HT1080 (cell line): ENCODE measurements at regions not wholly inside any gene's neighbourhood (a gene's known extent, or its start where the extent isn't known, plus 50 kb on each side); places are given as distances from the start of the nearest gene placed in this dataset.

Experiments
- DNase-seq: peaks from one replicate; pipeline ENCODE4 v3.0.0-alpha.2; 2015; ENCODE audit warnings: low read depth

DNA sequence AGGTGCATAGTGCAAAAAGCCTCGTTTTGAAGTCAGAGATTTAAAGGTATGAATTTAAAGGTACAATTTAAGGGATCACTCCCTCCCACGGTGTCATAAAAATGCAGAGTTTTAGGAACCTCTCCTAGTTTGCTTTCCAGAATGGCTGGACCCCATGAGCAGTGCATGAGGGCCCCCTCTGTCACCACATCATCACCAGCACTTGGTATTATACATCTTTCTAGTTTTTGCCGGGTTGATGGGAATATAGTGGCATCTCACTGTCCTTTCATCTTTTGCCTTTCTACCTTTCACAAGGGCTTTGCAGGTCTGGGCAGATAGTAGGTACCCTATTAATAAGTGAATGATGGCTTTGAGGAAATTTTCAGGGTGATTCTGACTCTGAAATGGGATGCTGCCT is 103.6 kb upstream of the AGBL1 start:
- no peak for DNase-seq

DNA sequence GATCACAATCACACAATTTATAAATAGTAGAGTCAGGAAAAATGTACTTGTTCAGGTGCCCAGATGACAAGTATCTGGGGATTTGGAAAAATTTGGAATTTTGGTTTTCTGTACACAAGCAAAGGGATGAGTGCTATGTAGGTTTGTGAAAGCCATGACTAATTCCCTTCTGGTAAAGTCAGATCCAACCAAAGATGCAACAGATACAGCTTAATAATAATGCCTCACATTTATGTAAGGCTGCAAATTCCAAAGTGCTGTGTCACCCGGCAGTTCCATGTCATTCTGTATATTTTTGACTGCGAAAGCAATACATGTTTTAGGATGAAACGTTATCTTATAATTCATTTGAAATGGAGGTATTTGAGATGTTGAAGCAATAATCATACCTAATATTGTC is 102.7 kb upstream of the AGBL1 start:
- peak; percentile 70 for DNase-seq

DNA sequence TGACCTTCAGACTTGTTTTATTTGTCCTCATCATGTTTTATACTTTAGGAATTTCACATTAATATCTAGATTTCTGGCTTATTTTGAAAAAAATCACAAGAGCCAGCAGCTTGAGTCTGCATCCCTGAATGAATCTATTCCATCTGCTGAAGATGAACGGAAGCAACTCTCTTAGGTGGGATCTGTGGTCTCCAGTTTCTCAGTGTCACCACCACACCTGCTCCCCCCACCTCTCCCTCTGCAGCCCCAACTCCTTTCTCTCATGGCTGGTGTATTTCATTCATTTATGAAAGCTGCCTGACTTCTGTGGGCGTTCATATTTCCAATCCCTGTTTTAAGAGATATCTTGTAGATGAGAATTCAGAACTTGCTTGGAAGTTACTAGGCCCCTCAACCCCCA is 102.1 kb upstream of the AGBL1 start:
- DNase-seq: no peak

DNA sequence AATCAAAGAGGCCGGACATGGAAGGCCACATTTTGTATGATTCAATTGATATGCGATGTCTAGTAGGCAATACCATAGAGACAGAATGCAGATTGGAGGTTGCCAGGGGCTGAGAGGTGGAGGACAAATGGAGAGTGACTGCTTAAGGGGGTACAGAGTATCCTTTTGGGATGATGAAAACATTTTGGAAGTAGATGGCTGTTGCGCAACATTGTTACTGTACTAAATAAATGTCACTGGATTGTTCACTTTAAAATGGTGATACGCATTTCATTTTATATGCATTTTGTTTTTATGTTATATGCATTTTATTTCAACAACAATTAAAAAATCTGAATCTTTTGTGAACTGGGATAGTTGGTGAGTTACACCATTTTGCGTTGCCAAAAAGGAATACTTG is 99.7 kb upstream of the AGBL1 start:
- DNase-seq: no peak

DNA sequence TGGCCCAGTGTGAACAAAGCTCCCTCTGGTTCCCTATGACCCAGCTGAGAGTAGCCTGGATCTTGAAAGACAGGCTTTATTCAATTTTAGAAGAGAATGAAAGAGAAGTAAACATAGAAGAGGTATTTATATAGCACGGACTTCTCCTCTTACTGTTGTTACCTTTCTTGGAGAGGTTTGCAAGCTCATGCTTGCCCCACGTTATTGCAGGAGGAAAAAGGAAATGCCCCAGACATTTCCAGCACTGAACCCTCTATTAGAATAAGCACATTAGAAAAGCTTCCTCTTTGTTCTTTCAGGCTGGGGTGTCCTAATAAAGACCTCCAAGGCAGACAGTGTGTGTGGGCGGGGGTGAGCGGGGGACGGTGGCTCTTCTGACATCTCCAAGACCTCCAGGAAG is 98.7 kb upstream of the AGBL1 start:
- no peak for DNase-seq

DNA sequence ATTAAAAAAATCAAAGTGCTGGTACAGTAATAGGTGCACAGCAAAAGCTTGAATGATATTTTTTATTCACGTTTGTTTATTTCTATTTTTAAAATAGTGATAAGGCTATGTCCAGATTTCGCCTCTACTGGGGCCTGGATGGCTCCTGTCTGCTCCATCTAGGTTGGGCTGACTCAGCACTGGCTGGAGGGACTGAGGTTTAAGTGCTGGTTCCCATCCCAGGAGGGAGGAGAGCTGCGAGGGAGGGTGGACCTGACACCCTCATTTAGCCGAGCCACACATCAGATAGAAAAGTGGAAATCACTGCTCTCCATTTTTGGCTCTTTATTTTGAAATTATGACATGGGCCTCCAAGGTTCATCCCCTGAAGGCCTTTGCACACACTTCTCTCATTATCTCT is 95.4 kb upstream of the AGBL1 start:
- DNase-seq: no peak

DNA sequence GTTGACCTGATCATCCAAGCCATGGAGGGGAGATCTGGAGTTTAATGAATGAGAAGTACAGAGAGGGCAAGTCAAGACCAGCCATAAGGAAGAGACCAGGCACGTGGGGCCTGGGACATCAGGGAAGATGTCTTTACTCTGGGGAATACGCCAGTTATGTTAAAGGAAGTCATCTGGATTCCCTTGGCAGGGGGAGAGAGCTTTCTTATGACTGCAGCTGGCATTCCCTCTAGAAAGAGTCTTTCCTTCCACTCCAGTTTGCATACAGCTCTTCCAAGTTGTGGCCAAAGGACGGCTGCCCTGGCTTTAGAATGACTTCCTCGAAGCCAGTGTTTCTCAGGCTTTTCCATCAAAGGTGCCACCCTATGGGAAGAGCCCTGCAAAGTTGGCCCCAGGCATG is 93.6 kb upstream of the AGBL1 start:
- no peak for DNase-seq

DNA sequence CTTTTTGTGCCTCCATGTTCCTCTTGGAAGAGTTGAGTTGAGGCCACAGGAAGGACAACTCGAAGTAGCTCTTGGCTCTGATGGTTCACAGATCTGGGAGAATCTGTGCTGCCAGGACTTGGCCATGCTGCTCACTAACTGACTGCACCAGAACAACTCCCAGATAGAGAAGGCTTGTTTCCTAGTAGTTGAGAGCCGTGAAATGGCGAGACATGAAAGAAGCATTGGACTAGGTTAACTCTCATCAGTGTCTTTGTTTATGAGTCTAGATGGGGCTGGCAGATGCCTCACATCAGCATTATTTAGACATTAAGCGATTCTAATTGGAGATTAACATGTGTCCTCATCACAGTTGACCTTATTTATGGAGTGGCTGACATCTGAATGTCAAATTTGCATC is 92.9 kb upstream of the AGBL1 start:
- DNase-seq: no peak

DNA sequence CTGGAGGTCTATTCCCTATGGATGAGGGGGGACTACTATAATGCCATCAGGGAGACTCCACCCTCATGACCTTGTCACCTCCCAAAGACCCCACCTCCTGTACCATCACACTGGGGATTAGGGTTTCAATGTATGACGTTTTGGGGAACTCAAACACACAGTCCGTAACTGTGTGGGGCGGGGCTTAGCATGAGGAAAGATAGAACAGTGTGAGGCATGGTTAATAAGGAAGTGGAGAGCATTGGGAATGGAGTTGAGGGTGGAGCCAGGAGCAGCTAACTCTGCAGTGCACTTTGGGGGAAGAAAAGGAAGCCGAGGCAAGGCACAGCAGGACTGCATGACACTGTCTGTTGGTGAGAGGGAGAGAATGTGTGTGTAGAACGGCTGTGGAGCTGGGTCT is 90.9 kb upstream of the AGBL1 start:
- DNase-seq: no peak

DNA sequence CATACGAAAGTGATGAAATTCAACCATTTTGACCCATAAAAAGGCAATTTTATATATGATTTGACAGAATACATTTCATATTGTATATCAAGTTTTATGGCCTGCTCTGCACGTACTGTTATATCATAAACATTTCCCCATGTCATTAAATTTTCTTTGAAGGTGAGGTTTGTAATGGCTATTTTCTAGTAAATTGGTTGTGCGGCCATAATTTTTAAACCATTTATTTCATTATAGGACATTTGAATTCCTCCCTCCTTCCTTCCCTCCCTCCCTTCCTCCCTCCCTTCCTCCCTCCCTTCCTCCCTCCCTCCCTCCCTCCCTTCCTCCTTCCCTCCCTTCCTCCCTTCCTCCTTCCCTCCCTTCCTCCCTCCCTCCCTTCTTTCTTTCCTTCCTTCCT is 87.4 kb upstream of the AGBL1 start:
- no peak for DNase-seq

DNA sequence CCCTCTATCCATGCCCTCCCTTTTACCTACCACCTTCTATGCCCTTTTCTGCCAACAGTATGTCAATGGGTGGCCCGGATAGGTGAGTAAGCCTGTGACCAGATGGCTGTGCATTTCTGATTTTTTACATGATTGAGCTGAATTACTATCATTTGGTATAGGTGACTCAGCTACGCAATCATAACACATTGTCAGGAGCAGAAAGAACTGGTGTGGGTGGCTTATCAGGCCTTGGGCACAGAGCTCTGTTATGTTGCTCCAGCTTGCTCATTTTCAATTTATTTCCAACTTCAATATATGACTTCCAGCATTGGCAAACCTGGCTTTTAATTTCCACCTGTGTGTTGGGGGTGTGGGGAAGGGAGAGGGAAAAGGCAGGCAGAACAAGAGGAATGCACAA is 86.6 kb upstream of the AGBL1 start:
- DNase-seq: peak; percentile 4

DNA sequence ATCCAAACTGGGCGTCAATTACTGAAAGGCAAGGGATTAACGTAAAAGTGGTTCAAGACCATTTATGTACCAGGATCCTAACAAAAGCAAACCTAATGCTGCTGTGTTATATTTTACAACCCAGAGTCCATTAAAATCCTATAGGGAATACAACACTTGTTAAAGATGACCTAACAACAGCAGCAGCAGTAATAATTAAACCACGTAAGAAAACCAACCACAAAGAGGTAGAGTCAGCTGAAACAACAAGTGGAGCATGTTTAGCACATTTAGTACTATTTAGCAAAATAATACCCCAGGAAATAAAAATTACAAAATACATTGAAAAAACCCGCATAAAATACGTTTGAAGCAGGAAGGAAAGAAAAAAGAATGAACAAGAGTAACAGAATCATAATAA is 82.1 kb upstream of the AGBL1 start:
- DNase-seq: no peak

DNA sequence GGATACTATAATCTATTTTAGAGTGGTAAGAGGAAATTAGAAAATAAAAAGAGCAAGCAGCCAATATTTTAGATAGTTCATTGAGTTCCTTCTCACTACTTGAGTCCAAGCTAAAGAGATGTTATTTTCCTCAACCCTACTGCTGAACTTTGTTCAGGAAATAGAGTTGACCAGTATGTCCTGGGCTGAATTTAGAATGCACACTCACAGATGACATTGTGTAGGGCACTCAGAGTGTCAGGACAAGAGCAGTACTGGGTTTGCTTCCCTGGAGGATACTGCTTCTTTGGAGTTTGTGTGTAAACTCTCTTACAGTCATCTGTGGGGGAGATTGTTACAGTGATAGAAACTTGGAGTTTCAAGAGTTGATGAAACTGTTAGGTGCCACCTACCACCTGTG is 80.0 kb upstream of the AGBL1 start:
- DNase-seq: no peak

DNA sequence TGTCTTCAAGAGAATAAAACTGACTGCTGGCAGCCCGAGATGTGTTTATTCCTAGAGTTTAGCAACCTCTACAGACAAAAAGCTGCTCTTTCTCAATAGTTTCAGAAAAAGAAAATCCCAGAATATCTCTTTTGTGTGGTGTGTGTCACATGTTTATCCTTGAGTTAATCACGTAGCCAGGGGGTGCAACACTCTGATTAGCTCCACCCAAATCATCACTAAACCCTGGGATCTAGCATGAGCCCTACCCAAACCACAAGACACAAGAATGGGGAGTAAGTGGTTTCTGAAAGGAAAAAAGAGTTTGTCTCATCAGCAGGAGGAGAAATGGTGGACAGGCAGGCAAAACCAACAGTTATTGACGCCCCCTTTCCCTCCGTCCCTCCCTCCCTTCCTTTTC is 78.5 kb upstream of the AGBL1 start:
- DNase-seq: no peak

DNA sequence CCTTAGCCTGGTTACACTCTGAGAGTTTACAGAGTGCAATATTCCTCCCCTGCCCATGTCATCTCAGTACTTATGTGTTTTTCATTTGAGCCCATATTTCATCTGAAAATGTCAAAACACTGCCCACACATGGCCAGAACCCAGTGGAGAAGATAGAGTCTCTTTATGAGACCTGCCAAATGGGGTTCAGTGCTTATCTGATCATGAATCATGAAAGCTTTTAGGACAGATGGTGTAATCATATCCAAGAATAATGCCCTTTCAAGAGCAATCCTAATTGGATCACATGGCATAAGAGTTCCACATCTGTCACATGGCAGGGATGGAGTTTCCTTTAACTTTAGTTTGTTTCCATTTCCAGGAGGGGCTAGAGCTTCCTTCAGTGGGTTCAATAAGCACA is 77.2 kb upstream of the AGBL1 start:
- DNase-seq: no peak

DNA sequence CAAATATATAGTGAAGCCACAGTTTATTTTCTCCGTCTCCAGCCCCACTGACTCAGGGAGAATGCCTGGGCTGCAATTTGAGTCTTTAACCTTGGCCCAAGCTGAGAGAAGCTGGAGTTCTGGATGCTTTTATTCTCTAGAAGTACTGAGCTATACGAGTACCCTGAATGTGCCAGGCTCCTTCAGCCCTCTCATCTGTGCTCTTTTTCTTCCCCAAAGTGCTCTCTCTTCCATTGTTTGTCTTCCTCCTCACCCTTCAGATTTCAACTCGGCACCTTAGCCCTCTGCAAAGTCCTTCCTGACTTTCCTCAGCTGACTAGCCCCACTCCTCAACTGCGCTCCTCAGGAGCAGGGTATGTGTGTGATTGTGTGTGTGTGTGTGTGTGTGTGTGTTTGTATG is 75.6 kb upstream of the AGBL1 start:
- DNase-seq: no peak

DNA sequence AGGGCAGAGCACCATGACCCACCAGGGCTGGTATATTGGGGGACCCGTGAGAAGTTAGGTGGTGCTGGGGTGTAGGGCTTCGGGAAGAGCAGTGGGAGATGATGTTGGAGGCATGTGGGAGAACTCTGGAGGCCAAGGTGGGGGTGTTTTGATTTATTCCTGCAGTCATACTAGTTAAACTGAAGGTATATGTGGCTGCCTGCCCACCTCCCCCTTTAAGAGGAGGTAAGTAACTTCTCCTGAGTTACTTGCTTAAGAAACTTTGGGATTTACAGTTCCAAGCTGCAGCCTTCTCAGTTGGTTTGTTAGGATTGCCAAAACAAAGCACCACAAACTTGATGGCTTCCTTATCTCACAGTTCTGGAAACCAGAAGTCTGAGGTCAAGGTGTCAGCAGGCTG is 73.1 kb upstream of the AGBL1 start:
- no peak for DNase-seq

DNA sequence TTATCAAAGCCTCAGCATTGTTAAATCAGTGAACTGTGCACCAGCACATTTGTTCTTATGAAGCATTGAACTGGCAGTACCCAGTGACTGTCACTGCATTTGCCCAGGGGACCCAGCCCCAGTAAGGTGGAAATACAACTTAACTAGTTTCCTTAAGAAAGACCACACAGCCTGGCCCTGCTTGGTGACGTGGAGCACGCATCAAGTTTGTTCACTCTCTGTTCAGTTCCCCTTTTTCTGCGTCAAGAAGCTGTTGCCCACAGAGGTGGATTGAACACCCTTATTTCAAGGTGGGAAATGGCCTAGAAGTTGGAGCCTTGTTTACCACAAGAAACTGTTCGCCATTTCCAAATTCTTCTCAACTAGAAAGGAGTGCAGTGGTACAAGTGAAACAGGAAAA is 69.9 kb upstream of the AGBL1 start:
- no peak for DNase-seq

DNA sequence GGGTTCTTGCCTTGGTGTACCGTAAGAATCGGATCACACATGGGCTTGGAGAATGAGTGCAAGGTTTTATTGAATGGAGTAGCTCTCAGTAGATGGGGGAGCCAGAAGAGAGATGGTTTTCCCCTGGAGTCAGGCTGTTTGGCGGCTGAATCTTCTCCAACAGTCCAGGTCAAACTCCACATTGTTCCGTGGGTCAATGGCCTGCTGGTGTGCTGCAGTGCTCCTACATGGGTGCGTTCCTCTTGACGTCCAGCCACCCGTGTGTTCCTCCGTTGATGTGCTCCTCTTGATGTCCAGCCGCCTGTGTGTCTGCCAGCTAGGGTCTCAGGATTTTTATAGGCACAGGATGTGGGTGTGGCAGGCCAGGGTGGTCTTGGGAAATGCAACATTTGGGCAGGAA is 69.3 kb upstream of the AGBL1 start:
- DNase-seq: no peak

DNA sequence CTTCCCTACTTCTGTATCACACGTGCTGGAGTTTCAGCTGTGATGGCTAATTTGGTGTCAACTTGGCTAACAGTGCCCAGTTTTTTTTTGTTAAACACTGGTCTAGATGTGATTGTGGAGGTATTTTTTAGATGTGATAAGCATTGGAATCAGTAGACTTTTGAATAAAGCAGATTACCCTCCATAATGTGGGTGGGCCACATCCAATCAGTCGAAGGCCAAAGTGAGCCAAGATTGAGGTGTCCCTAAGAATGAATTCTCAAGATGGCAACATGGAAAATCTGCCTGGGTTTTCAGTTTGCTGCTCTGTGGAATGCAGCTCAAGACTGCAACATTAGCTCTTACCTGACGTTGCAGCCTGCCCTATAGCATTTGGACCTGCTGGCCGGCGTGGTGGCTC is 68.8 kb upstream of the AGBL1 start:
- no peak for DNase-seq

DNA sequence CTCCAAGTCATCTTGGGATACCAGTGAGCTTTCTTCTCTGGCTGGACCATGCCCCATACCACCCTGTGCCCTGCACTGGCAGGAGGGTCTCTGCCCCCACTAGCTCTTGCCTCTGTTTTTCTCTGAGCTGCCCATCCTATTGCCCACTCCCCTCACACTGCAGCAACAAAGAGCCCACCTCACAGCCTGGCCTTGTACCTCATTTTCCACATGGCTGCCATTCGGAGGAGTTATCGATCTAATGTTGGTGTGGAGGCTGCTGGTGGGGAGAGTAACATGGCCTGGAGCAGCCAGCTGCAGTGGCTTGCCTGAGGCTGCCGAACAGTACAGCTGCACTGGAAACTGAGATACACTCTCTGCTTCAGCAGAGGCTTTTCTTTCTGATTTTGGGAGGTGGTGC is 65.7 kb upstream of the AGBL1 start:
- DNase-seq: no peak

DNA sequence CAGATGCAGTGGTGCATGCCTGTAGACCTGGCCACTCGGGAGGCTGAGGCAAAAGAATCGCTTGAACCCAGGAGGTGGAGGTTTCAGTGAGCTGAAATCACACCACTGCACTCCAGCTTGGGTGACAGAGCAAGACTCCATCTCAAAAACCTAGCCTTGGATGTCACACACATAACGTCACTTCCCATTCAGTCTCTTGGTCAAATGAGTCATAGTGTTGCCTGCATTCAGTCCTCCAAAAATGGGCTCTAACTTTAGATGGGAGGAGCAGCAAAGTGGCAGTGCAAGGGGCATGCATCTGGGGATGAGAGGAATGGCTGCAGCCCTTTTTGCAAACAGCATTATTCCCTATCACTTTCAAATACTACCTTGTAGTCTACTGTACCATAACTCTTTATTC is 62.9 kb upstream of the AGBL1 start:
- peak; percentile 61 for DNase-seq

DNA sequence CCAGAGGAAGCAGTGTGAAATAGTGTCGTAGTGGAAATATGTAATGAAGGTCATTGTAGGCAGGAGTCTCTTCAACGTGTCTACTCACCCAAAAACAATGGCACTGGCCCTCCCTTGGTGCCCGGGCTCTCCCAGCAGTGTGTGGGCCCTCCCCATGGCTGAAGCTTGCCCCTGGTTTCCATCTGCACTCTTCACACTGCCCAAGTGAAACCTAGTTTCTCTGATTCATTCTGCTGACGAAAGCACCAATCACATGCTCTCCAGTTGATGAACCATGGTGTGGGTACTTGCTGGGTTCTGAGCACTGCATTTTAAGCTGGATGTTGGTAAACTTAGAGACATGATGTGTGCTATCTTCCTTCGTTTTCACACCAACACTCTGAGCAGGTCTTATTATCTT is 61.0 kb upstream of the AGBL1 start:
- no peak for DNase-seq

DNA sequence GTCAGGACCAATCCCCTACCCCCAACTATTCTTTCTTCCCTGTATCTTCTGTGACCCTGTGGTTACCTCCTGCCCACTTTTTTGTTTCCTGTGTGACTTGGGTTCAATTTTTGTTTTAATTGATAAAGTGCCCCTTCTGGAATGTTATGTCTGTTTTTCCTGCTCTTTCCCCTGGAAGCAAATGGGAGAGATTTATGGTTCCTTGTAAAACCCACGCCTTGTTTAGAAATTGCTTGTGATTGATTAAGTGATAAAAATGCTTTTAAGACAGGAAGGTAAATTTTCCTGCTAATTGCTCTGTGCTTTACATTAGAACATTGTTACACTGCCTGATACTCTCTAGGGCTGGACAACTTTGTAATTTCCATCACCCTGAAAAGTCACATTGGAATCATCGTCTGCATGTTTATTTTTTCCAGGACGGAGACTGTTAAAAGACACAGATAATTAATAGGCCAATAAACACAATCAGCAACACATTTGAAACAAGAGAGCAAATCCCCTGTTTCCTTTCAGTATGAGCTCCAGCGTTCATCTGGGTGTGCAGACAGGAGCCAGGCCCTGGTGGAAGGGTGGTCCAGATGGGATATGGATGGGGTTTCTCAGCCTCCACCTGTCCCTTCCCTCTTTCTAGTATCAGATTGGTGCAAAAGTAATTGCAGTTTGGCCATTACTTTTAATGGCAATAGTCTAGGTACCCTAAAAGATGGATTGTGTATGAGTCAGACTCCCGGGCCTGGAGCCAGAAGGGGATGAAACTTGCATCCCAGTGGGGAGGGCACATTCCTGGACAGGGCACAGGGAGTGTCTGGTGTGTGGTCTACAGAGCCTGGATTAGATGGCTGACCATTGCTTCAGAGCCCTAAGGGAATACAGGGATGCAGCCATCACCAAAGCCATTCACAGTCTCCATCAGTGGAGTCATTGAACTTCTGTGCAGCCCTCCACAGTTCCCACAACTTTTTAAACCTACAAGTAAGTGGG is 58.1 kb upstream of the AGBL1 start:
- DNase-seq: peak; percentile 64
